Endothelial cell of umbilical vein (primary cell): ENCODE measurements at regions not wholly inside any gene's neighbourhood (a gene's known extent, or its start where the extent isn't known, plus 50 kb on each side); places are given as distances from the start of the nearest gene placed in this dataset.

Experiments used
- BruUV-seq: library from RNA; stranded (reverse); fragments of 400-500 nt; replicated peaks from 2 replicates; lab custom pipeline; 2021; lab: Mats Ljungman, UMichigan
- CTCF ChIA-PET: fragments of 300-600, 350-600 bp; sonication (Branson Sonifier 250); formaldehyde crosslinking; loops from one replicate; lab custom pipeline; 2021; ENCODE audit warnings: antibody characterized with exemption, inconsistent platforms; lab: Charles Lee
- POLR2A ChIA-PET: fragments of 300-600, 350-600 bp; sonication (Branson Sonifier 250); formaldehyde crosslinking; loops from one replicate; lab custom pipeline; 2021; ENCODE audit warnings: antibody characterized with exemption, inconsistent platforms; lab: Charles Lee
- DNase-seq: peaks from one replicate; pipeline ENCODE4 v3.0.0-alpha.2; 2011; ENCODE audit warnings: low read depth, low spot score
- FAIRE-seq: peaks from 2 replicates; lab custom pipeline; 2011; peaks lifted over from hg19 to GRCh38; lab: Jason Lieb, UNC
- H2AFZ ChIP-seq: 2 replicates; pipeline ENCODE4 v1.6.0; 2012; ENCODE audit warnings: low read depth, low read length, control low read depth, inconsistent platforms
- H3K27ac ChIP-seq: 2 replicates; pipeline ENCODE4 v1.5.1; 2011; ENCODE audit warnings: low read depth, mild to moderate bottlenecking, control low read depth, low read length, moderate library complexity; ENCODE audit not compliant: insufficient read depth
- H3K27me3 ChIP-seq, 2 experiments: 2 replicates each; pipeline versions ENCODE4 v1.6.0 to v1.6.1; 2011; ENCODE audit warnings: low read length in 2 of 2, mixed read lengths in 1 of 2; ENCODE audit not compliant: control insufficient read depth in 2 of 2, insufficient read depth in 2 of 2
- H3K36me3 ChIP-seq, 2 experiments: 2 replicates in 1 of 2; 3 replicates in 1 of 2; pipeline ENCODE4 v1.5.1; 2011; ENCODE audit warnings: low read length in 2 of 2, mild to moderate bottlenecking in 1 of 2, moderate library complexity in 1 of 2; ENCODE audit not compliant: control insufficient read depth in 2 of 2, insufficient read depth in 2 of 2; ENCODE audit errors: extremely low read depth in 1 of 2
- H3K4me1 ChIP-seq: 3 replicates; pipeline ENCODE4 v1.5.1; 2011; ENCODE audit warnings: mild to moderate bottlenecking, low read length; ENCODE audit not compliant: control insufficient read depth, insufficient read depth; ENCODE audit errors: extremely low read depth
- H3K4me2 ChIP-seq: 2 replicates; pipeline ENCODE4 v1.6.1; 2011; ENCODE audit warnings: low read length, control low read depth, mixed read lengths; ENCODE audit not compliant: insufficient read depth
- H3K4me3 ChIP-seq, 3 experiments: fragments of 200-600 bp in 1 of 3; sonication (generic), shearing (Covaris generic) in 1 of 3; replicated peaks in 1 of 3; 2 replicates each; pipeline ENCODE4 v1.5.1; 2011 to 2016; ENCODE audit warnings: control low read depth in 3 of 3, low read length in 3 of 3, mild to moderate bottlenecking in 2 of 3, inconsistent platforms in 1 of 3, low read depth in 1 of 3, moderate library complexity in 1 of 3; ENCODE audit not compliant: insufficient read depth in 1 of 3
- H3K79me2 ChIP-seq: 2 replicates; pipeline ENCODE4 v1.6.0; 2012; ENCODE audit warnings: low read length, inconsistent platforms; ENCODE audit not compliant: control insufficient read depth, insufficient read depth
- H3K9ac ChIP-seq: replicated peaks from 2 replicates; pipeline ENCODE3; 2011; ENCODE audit warnings: low read length, control low read depth; ENCODE audit not compliant: insufficient read depth; ENCODE audit errors: extremely low read depth
- H3K9me1 ChIP-seq: replicated peaks from 3 replicates; pipeline ENCODE4 v1.6.0; 2011; ENCODE audit warnings: mild to moderate bottlenecking, low read length; ENCODE audit not compliant: control insufficient read depth, insufficient read depth; ENCODE audit errors: extremely low read depth
- H3K9me3 ChIP-seq: replicated peaks from 2 replicates; pipeline ENCODE4 v1.5.1; 2012; ENCODE audit warnings: low read length, inconsistent platforms; ENCODE audit not compliant: control insufficient read depth, insufficient read depth
- H4K20me1 ChIP-seq: replicated peaks from 2 replicates; pipeline ENCODE3; 2011; ENCODE audit warnings: mild to moderate bottlenecking, low read length; ENCODE audit not compliant: control insufficient read depth, insufficient read depth; ENCODE audit errors: extremely low read depth
- CTCF ChIP-seq, 2 donors: IDR thresholded peaks; 1 replicate in 1 of 2; 2 replicates in 1 of 2; pipeline ENCODE4 v1.5.1; 2011; ENCODE audit warnings: low read length in 2 of 2, mild to moderate bottlenecking in 2 of 2, moderate library complexity in 2 of 2, control low read depth in 1 of 2, inconsistent platforms in 1 of 2, low read depth in 1 of 2; ENCODE audit not compliant: insufficient read depth in 1 of 2; ENCODE audit errors: extremely low read depth in 1 of 2
- EZH2 ChIP-seq: IDR thresholded peaks from 2 replicates; pipeline ENCODE4 v1.6.1; 2012; ENCODE audit warnings: borderline replicate concordance, low read depth, mild to moderate bottlenecking, moderate library complexity, low read length, inconsistent platforms; ENCODE audit not compliant: severe bottlenecking
- FOS ChIP-seq: IDR thresholded peaks from 2 replicates; pipeline ENCODE4 v1.6.1; 2011; ENCODE audit warnings: mild to moderate bottlenecking, low read length, moderate library complexity, borderline replicate concordance; ENCODE audit not compliant: insufficient read depth
- GATA2 ChIP-seq: IDR thresholded peaks from 2 replicates; pipeline ENCODE4 v1.7.0; 2011; ENCODE audit warnings: low read depth, mild to moderate bottlenecking, moderate library complexity, mixed read lengths, low read length; ENCODE audit not compliant: insufficient read length, insufficient read depth
- JUN ChIP-seq: IDR thresholded peaks from 2 replicates; pipeline ENCODE4 v1.6.1; 2011; ENCODE audit warnings: borderline replicate concordance, low read depth; ENCODE audit not compliant: insufficient read length, insufficient read depth
- MAX ChIP-seq: IDR thresholded peaks from 2 replicates; pipeline ENCODE4 v1.6.1; 2011; ENCODE audit not compliant: insufficient read depth, insufficient read length
- MYC ChIP-seq: IDR thresholded peaks from one replicate; pipeline ENCODE4 v1.6.1; 2011; ENCODE audit warnings: mild to moderate bottlenecking, low read depth, low read length
- POLR2A ChIP-seq: IDR thresholded peaks from 2 replicates; pipeline ENCODE4 v1.6.1; 2012; ENCODE audit warnings: low read depth, mild to moderate bottlenecking, control low read depth, low read length
- POLR2AphosphoS5 ChIP-seq: IDR thresholded peaks from 2 replicates; pipeline ENCODE4 v1.6.1; 2012; ENCODE audit warnings: low read depth, mild to moderate bottlenecking, control low read depth, low read length, moderate library complexity; ENCODE audit not compliant: insufficient read depth
- dilution Hi-C: fragments of 300-500 bp; cut with MboI; formaldehyde crosslinking; loops from one replicate; pipeline ENCODE4 v1.15.0; 2019; ENCODE audit warnings: low sequenced_read_pairs; ENCODE audit not compliant: extremely low pct_ligation_motif_present
- intact Hi-C: fragments of 100-400 bp; cut with micrococcal nuclease; formaldehyde crosslinking; loops from one replicate; pipeline ENCODE4 v1.10.0; 2022

GRCh38 chr7:46294381-46294780 lies 373.3 kb upstream of the IGFBP3 start:
- H3K4me3 ChIP-seq, result no peak overlapping the region
- H3K9me1 ChIP-seq, result no peaks in the 10 kb centered on the region
- H3K9ac ChIP-seq, result no peak overlapping the region
- POLR2A ChIA-PET, result no interaction called here
- no peak overlapping the region for H3K27ac ChIP-seq
- no peak overlapping the region for H2AFZ ChIP-seq
- no peaks in the 10 kb centered on the region for H3K4me1 ChIP-seq
- DNase-seq (no peak), FAIRE-seq (no peak)
- H3K36me3 ChIP-seq, result no peaks in the 10 kb centered on the region
- TF ChIP-seq FOS, result no peak
- TF ChIP-seq POLR2A, result no peak
- no peak for TF ChIP-seq MAX
- TF ChIP-seq GATA2, result no peak
- TF ChIP-seq MYC, result no peak
- no peak for TF ChIP-seq JUN
- H3K79me2 ChIP-seq, result no peaks in the 10 kb centered on the region
- no TSS peak for BruUV-seq
- no peaks in the 10 kb centered on the region for H3K9me3 ChIP-seq
- H3K27me3 ChIP-seq, result peaks cover 0 to 2% of the 10 kb centered on the region in 2 experiments
- no peak overlapping the region for H3K4me2 ChIP-seq
- dilution Hi-C loops, result no loop called here
- CTCF ChIA-PET, result no interaction called here
- intact Hi-C loops, result no loop called here
- no peaks in the 10 kb centered on the region for H4K20me1 ChIP-seq

- no peak overlapping the region for H3K4me3 ChIP-seq
- H3K4me1 ChIP-seq, result no peaks in the 10 kb centered on the region
- BruUV-seq, result no TSS peak
- TF ChIP-seq FOS (no peak), POLR2A (no peak), GATA2 (no peak), POLR2AphosphoS5 (no peak), CTCF (IDR thresholded peaks at IDR 0.05; ENCODE audit: extremely low read depth in 1 of 2, insufficient read depth in 1 of 2, low read depth in 1 of 2, low read length in 2 of 2) (no peak), EZH2 (no peak)
- no peak overlapping the region for H3K27ac ChIP-seq
- H3K9me1 ChIP-seq, result no peaks in the 10 kb centered on the region
- peaks cover 0 to 2% of the 10 kb centered on the region in 2 experiments for H3K27me3 ChIP-seq
- FAIRE-seq (no peak), DNase-seq (no peak)
- no peak overlapping the region for H2AFZ ChIP-seq
- ChIA-PET POLR2A (no interaction called here), CTCF (no interaction called here)
- dilution Hi-C loops, result no loop called here
- no peaks in the 10 kb centered on the region for H3K79me2 ChIP-seq
- no peaks in the 10 kb centered on the region for H3K9me3 ChIP-seq
- no peaks in the 10 kb centered on the region for H4K20me1 ChIP-seq
- no peak overlapping the region for H3K4me2 ChIP-seq
- H3K36me3 ChIP-seq, result no peaks in the 10 kb centered on the region
- intact Hi-C loops, result no loop called here
- no peak overlapping the region for H3K9ac ChIP-seq
These were observed 371.7 kb upstream of the IGFBP3 start for GRCh38 chr7:46292741-46293140.
